ENCODE measurements at regions not wholly inside any gene's neighbourhood (a gene's known extent, or its start where the extent isn't known, plus 50 kb on each side); places are given as distances from the start of the nearest gene placed in this dataset.

GRCh38 chr3:25273582-25274171 is 154.4 kb upstream of the RARB start:
- whole genome bisulfite sequencing, 2 experiments (ENCODE audit: extremely low coverage in 2 of 2, insufficient read length in 1 of 2) = 50% methylated on average over 1 of the region's 3 CpGs; no CpG with 5 or more reads in 1 of the 2 experiments
- no TSS peak for BruUV-seq (replicated peaks)
- Histone ChIP-seq H3K9me1 (ENCODE audit: insufficient read depth, low read length) (no peaks in the 10 kb centered on the region), H3K4ac (ENCODE audit: low read depth, low read length) (no peak overlapping the region), H2AK5ac (ENCODE audit: low read depth, low read length) (no peak overlapping the region), H2AFZ (replicated peaks; ENCODE audit: low read length, poor library complexity) (no peak overlapping the region), H3K4me2 (ENCODE audit: low read depth, low read length) (no peak overlapping the region), H2BK120ac (ENCODE audit: low read depth, low read length) (no peak overlapping the region), H3K79me1 (ENCODE audit: low read depth in 1 of 2, low read length in 2 of 2) (no peaks in the 10 kb centered on the region), H4K91ac (ENCODE audit: insufficient read depth, low read depth, low read length) (no peak overlapping the region), H3K23ac (ENCODE audit: low read depth, low read length) (no peak overlapping the region), H3K9ac (ENCODE audit: low read depth, low read length) (no peak overlapping the region), H2BK5ac (ENCODE audit: low read depth, low read length, poor library complexity, severe bottlenecking) (no peak overlapping the region), H3K14ac (replicated peaks; ENCODE audit: low read depth, low read length) (no peak overlapping the region), H3K56ac (ENCODE audit: extremely low read depth, insufficient read depth, low read length) (no peak overlapping the region), H3K4me3 (ENCODE audit: insufficient read depth, low read depth, low read length) (no peak overlapping the region), H3K18ac (ENCODE audit: low read depth, low read length) (no peak overlapping the region), H3K36me3 (ENCODE audit: control insufficient read depth, insufficient read depth, low read length) (no peaks in the 10 kb centered on the region), H3K9me3 (ENCODE audit: control insufficient read depth, insufficient read depth, low read length) (0 out of 2 replicates have a peak, but pooled peaks cover 3% of the 10 kb centered on the region), H3K4me1 (ENCODE audit: control insufficient read depth, insufficient read depth, low read length) (no peaks in the 10 kb centered on the region), H3K27me3 (ENCODE audit: control insufficient read depth, insufficient read depth, low read length) (no peaks in the 10 kb centered on the region), H4K20me1 (ENCODE audit: insufficient read depth, low read length) (no peaks in the 10 kb centered on the region), H2BK20ac (ENCODE audit: low read depth, low read length) (no peak overlapping the region), H4K5ac (ENCODE audit: low read depth, low read length) (no peak overlapping the region), H3K27ac (ENCODE audit: insufficient read depth, low read length) (no peak overlapping the region), H4K8ac (ENCODE audit: low read depth in 2 of 2, low read length in 2 of 2) (no peak overlapping the region), H2BK15ac (ENCODE audit: low read depth, low read length) (no peak overlapping the region), H2AK9ac (replicated peaks; ENCODE audit: low read depth, low read length, poor library complexity) (no peak overlapping the region)
- intact Hi-C loops (cut with micrococcal nuclease) = no loop called here
- ChIA-PET POLR2A (ENCODE audit: unreplicated experiment) (no interaction called here), CTCF (no interaction called here)
- in situ Hi-C loops (cut with MboI; ENCODE audit: low sequenced_read_pairs) = no loop called here
- dilution Hi-C loops (cut with HindIII; ENCODE audit: low sequenced_read_pairs, unreplicated experiment) = no loop called here
- no peak for ATAC-seq (ENCODE audit: low read depth)
- DNase-seq = no peak
- TF ChIP-seq MXI1 (IDR thresholded peaks at IDR 0.05; ENCODE audit: borderline replicate concordance, low read depth, low read length) = no peak
- no peak for TF ChIP-seq MAFK (IDR thresholded peaks at IDR 0.05; ENCODE audit: low read depth, low read length)
- TF ChIP-seq SMC3 (IDR thresholded peaks at IDR 0.05; ENCODE audit: low read depth, low read length) = no peak
- no peak for TF ChIP-seq RCOR1 (IDR thresholded peaks at IDR 0.05; ENCODE audit: insufficient replicate concordance, low read length)
- TF ChIP-seq CTCF (conservative IDR thresholded peaks at IDR 0.05; ENCODE audit: low read depth, low read length) = no peak
- TF ChIP-seq NFE2L2 (IDR thresholded peaks at IDR 0.05; ENCODE audit: low read depth, low read length) = no peak
- no peak for TF ChIP-seq RFX5 (IDR thresholded peaks at IDR 0.05; ENCODE audit: low read depth, low read length)
- TF ChIP-seq POLR2A (IDR thresholded peaks at IDR 0.05; ENCODE audit: low read depth, low read length) = no peak
- no peak for TF ChIP-seq RAD21 (IDR thresholded peaks at IDR 0.05; ENCODE audit: low read length)
- TF ChIP-seq USF2 (IDR thresholded peaks at IDR 0.05; ENCODE audit: low read depth, low read length) = no peak
- no peak for TF ChIP-seq ELK1 (IDR thresholded peaks at IDR 0.05; ENCODE audit: borderline replicate concordance, low read depth, low read length)
- TF ChIP-seq MAZ (IDR thresholded peaks at IDR 0.05; ENCODE audit: borderline replicate concordance, low read depth, low read length) = no peak
- TF ChIP-seq BHLHE40 (IDR thresholded peaks at IDR 0.05; ENCODE audit: low read depth, low read length) = no peak
